K562 (cell line): ENCODE measurements at regions not wholly inside any gene's neighbourhood (a gene's known extent, or its start where the extent isn't known, plus 50 kb on each side); places are given as distances from the start of the nearest gene placed in this dataset.
A peak's percentile ranks its signal among the peaks of the same experiment; 100 is the strongest.

Experiments
- ATAC-seq: fragments of 200-7000 bp; cut with Tn5 transposase; 3 replicates; pipeline ENCODE4 v1.9.1; 2020; ENCODE audit warnings: moderate library complexity
- BruUV-seq: library from RNA; stranded (reverse); fragments of 400-500 nt; replicated peaks from 2 replicates; lab custom pipeline; 2021; lab: Mats Ljungman, UMichigan
- CTCF ChIA-PET: fragments of 300-600 bp; formaldehyde crosslinking; extraction: SDS; loops from one replicate; lab custom pipeline; 2021; ENCODE audit warnings: low intra/inter-chr PET ratio; lab: Yijun Ruan, JAX
- POLR2A ChIA-PET: fragments of 300-600, 350-650 bp; sonication (Branson Sonifier 250); formaldehyde crosslinking; extraction: SDS; loops from one replicate; lab custom pipeline; 2021; ENCODE audit warnings: antibody characterized with exemption, inconsistent platforms; lab: Yijun Ruan, JAX
- DNase-seq, 4 experiments: peaks; one replicate each; pipeline versions ENCODE4 v3.0.0 to v3.0.0-alpha.2; 2011 to 2018; ENCODE audit warnings: low spot score in 3 of 4, mixed read lengths in 3 of 4; ENCODE audit errors: extremely low read depth in 1 of 4
- FAIRE-seq: peaks from 2 replicates; lab custom pipeline; 2011; peaks lifted over from hg19 to GRCh38; lab: Jason Lieb, UNC
- H2AFZ ChIP-seq: 2 replicates; pipeline ENCODE4 v1.6.0; 2011; ENCODE audit warnings: low read depth, low read length, control low read depth, inconsistent platforms
- H3K27ac ChIP-seq: fragments of 200-600 bp; 3 replicates; pipeline ENCODE4 v1.8.0; 2011; ENCODE audit warnings: low read depth, mild to moderate bottlenecking, control low read depth, inconsistent platforms, low read length, moderate library complexity, mixed read lengths; ENCODE audit errors: extremely low read depth
- H3K27me3 ChIP-seq, 2 experiments: fragments of 300-600 bp in 1 of 2; 2 replicates in 1 of 2; 3 replicates in 1 of 2; pipeline versions ENCODE4 v1.6.0 to v1.8.0; 2011; ENCODE audit warnings: inconsistent platforms in 2 of 2, low read length in 2 of 2, mild to moderate bottlenecking in 1 of 2, mixed read lengths in 1 of 2, moderate library complexity in 1 of 2; ENCODE audit not compliant: control insufficient read depth in 2 of 2, insufficient read depth in 2 of 2
- H3K36me3 ChIP-seq: fragments of 300-600 bp; 3 replicates; pipeline ENCODE4 v1.8.0; 2011; ENCODE audit warnings: mild to moderate bottlenecking, low read length, inconsistent platforms; ENCODE audit not compliant: control insufficient read depth, insufficient read depth
- H3K4me1 ChIP-seq, 2 experiments: fragments of 200-600 bp in 1 of 2; replicated peaks in 1 of 2; 2 replicates in 1 of 2; 3 replicates in 1 of 2; pipeline versions ENCODE4 v1.5.1 to v1.8.0; 2011; ENCODE audit warnings: inconsistent platforms in 2 of 2, low read length in 2 of 2, mild to moderate bottlenecking in 1 of 2, mixed read lengths in 1 of 2, moderate library complexity in 1 of 2; ENCODE audit not compliant: control insufficient read depth in 2 of 2, insufficient read depth in 2 of 2
- H3K4me2 ChIP-seq: 2 replicates; pipeline ENCODE4 v1.6.1; 2011; ENCODE audit warnings: low read length, control low read depth, inconsistent platforms, mixed read lengths; ENCODE audit not compliant: insufficient read depth
- H3K4me3 ChIP-seq: fragments of 200-600 bp; sonication (generic), shearing (Covaris generic); 2 replicates; pipeline ENCODE4 v1.5.1; 2016; ENCODE audit warnings: control low read depth, inconsistent platforms
- H3K79me2 ChIP-seq: fragments of 200-600 bp; 3 replicates; pipeline ENCODE4 v1.8.0; 2011; ENCODE audit warnings: low read length, inconsistent platforms; ENCODE audit not compliant: control insufficient read depth, insufficient read depth
- H3K9ac ChIP-seq, 2 experiments: 2 replicates each; pipeline versions ENCODE4 v1.6.0 to v1.6.1; 2011; ENCODE audit warnings: low read depth in 2 of 2, low read length in 2 of 2, control low read depth in 1 of 2, inconsistent platforms in 1 of 2, mild to moderate bottlenecking in 1 of 2, mixed read lengths in 1 of 2; ENCODE audit not compliant: insufficient read depth in 1 of 2
- H3K9me1 ChIP-seq: one replicate; pipeline ENCODE4 v1.6.0; 2011; ENCODE audit warnings: inconsistent platforms, mild to moderate bottlenecking, low read length, moderate library complexity; ENCODE audit not compliant: control insufficient read depth, insufficient read depth
- H3K9me3 ChIP-seq: replicated peaks from 2 replicates; pipeline ENCODE4 v1.5.1; 2011; ENCODE audit warnings: low read depth, low read length, inconsistent platforms; ENCODE audit not compliant: control insufficient read depth, insufficient read depth
- H4K20me1 ChIP-seq: replicated peaks from 2 replicates; pipeline ENCODE4 v1.6.1; 2011; ENCODE audit warnings: low read length, inconsistent platforms, mixed read lengths; ENCODE audit not compliant: control insufficient read depth, insufficient read depth
- ARHGAP35 ChIP-seq: fragments of 450-650 bp; IDR thresholded peaks from 2 replicates; pipeline ENCODE4 v1.6.1; 2018; ENCODE audit not compliant: partially characterized antibody
- EZH2 ChIP-seq: IDR thresholded peaks from 2 replicates; pipeline ENCODE4 v1.6.1; 2012; ENCODE audit warnings: low read depth, mild to moderate bottlenecking, inconsistent platforms, low read length, borderline replicate concordance
- FOXP1 ChIP-seq: sonication (generic); formaldehyde crosslinking; IDR thresholded peaks from 2 replicates; pipeline ENCODE4 v1.8.0; 2022; ENCODE audit warnings: mild to moderate bottlenecking, missing genetic modification reagents
- HDAC1 ChIP-seq, 2 experiments: fragments of 450-650 bp; IDR thresholded peaks; 2 replicates each; pipeline ENCODE4 v1.6.1; 2016 to 2017; ENCODE audit warnings: inconsistent platforms in 1 of 2, mild to moderate bottlenecking in 1 of 2, moderate library complexity in 1 of 2
- MCM2 ChIP-seq: fragments of 450-650 bp; IDR thresholded peaks from 2 replicates; pipeline ENCODE4 v1.6.1; 2017; ENCODE audit warnings: low read depth, mild to moderate bottlenecking
- POLR2B ChIP-seq: fragments of 450-650 bp; IDR thresholded peaks from 2 replicates; pipeline ENCODE4 v1.6.1; 2018; ENCODE audit warnings: low read depth; ENCODE audit not compliant: partially characterized antibody
- PTTG1 ChIP-seq: fragments of 450-650 bp; IDR thresholded peaks from 2 replicates; pipeline ENCODE4 v1.6.1; 2016; ENCODE audit warnings: low read depth, mild to moderate bottlenecking, missing genetic modification characterization, missing compliant biosample characterization
- STAG1 ChIP-seq: sonication (generic); formaldehyde crosslinking; IDR thresholded peaks from 2 replicates; pipeline ENCODE4 v1.5.0; 2020; ENCODE audit warnings: missing genetic modification reagents, borderline replicate concordance
- ZBED1 ChIP-seq: IDR thresholded peaks from 2 replicates; pipeline ENCODE4 v1.6.1; 2014
- WGBS: fragments of 100-300 bp; shearing (Covaris generic); methylation state at CpG from one replicate; pipeline ENCODE4 v1.1.6; 2016; ENCODE audit warnings: low coverage, mixed read lengths; ENCODE audit not compliant: insufficient coverage; ENCODE audit errors: missing lambda C conversion rate; 5-methylcytosine and 5-hydroxymethylcytosine counted together
- in situ Hi-C: fragments of 300-500 bp; cut with MboI; formaldehyde crosslinking; loops from 4 replicates; pipeline ENCODE4 v1.15.0; 2018; ENCODE audit warnings: inconsistent platforms, mixed read lengths
- intact Hi-C: fragments of 100-400 bp; cut with micrococcal nuclease; formaldehyde crosslinking; loops from 2 replicates; pipeline ENCODE4 v1.14.2; 2022
- TF ChIP-seq, protein P1 (sequence below): fragments of 250-450 bp; sonication (Bioruptor Pico); IDR thresholded peaks from 2 replicates; pipeline ENCODE4 v1.6.1; 2021; ENCODE audit warnings: mild to moderate bottlenecking

DNA sequence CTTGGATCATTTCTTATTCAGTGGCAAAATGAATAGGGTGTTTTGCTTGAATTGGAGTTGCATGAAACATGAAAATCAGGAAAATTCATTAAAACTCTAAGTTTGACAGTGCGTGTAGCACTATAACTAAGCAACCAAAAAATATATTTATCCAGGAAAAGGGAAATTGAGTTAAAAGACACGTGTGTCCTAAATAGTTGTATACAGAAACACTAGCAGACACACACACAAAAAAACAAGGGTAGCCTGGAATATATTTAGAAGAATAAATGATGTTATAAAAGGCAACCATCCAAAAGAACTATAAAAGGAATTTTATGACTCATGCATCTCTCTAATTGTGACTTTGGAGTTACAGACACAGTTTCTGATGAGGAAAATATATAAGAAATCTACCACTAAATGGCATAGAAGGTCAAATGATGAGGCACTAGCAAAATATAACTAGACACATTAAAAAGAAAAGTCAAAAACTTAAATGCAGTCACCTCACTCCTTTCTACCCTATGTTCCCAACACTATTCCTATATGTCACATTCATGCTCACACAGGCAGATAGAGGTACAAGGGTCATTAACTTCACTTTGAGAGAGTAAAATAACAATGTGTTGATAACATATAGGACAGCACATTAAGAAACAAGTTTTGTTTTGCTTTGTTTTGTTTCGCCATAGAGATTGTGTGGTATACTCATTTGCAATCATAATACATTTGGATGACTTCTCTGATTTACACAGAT is 793.6 kb upstream of the INTU start:
- no peak for FAIRE-seq
- Histone ChIP-seq H3K27me3 (no peaks in the 10 kb centered on the region), H3K79me2 (peaks cover 26% of the 10 kb centered on the region), H2AFZ (no peak overlapping the region), H4K20me1 (no peaks in the 10 kb centered on the region), H3K27ac (no peak overlapping the region), H3K9me3 (peaks cover 2% of the 10 kb centered on the region), H3K4me1 (no peaks in the 10 kb centered on the region), H3K4me3 (no peak overlapping the region), H3K9me1 (no peaks in the 10 kb centered on the region), H3K9ac (no peak overlapping the region), H3K36me3 (peaks cover 9% of the 10 kb centered on the region; the same call in 1 of the 3 replicates), H3K4me2 (no peak overlapping the region)
- intact Hi-C loops: no loop called here
- DNase-seq: no peak
- 67% methylated on average over 3 of the region's 3 CpGs for WGBS
- POLR2A ChIA-PET: interaction anchor here (0.6 kb wide), 1 partner anchor 538 kb away, joined by 3 read pairs; no protein-coding TSS in a partner anchor
- in situ Hi-C loops: no loop called here
- TF ChIP-seq FOXP1 (CRISPR knock-in tag) (no peak), POLR2B (no peak), MCM2 (no peak), ARHGAP35 (no peak), HDAC1 (IDR thresholded peaks at IDR 0.05) (no peak), EZH2 (no peak), PTTG1 (tag) (no peak), ZBED1 (no peak), STAG1 (CRISPR knock-in tag) (no peak)
- TF ChIP-seq, protein P1, sequence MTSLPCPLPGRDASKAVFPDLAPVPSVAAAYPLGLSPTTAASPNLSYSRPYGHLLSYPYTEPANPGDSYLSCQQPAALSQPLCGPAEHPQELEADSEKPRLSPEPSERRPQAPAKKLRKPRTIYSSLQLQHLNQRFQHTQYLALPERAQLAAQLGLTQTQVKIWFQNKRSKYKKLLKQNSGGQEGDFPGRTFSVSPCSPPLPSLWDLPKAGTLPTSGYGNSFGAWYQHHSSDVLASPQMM (CRISPR knock-in tag): no peak
- ATAC-seq: 0 out of 3 replicates have a peak, but pooled peaks have one; percentile 20
- CTCF ChIA-PET: no interaction called here
- BruUV-seq: no TSS peak
